Gastroesophageal sphincter (tissue), 4 donors: ENCODE measurements at regions not wholly inside any gene's neighbourhood (a gene's known extent, or its start where the extent isn't known, plus 50 kb on each side); places are given as distances from the start of the nearest gene placed in this dataset.
A peak's percentile ranks its signal among the peaks of the same experiment; 100 is the strongest.
"Not testable (repeated sequence)": the region's sequence is repeated elsewhere in the genome, so short reads cannot be mapped to it uniquely, and the experiment has no call there.

Experiments used
- ATAC-seq: fragments of 150-250 bp; one replicate; pipeline ENCODE4 v1.9.1; 2016; ENCODE audit warnings: mild to moderate bottlenecking, moderate library complexity
- H3K27ac ChIP-seq, 4 donors: fragments of 200-600 bp; sonication (generic) in 3 of 4; 1 replicate in 3 of 4; 2 replicates in 1 of 4; pipeline ENCODE4 v1.5.1; 2016 to 2019
- H3K27me3 ChIP-seq: fragments of 200-600 bp; sonication (generic); one replicate; pipeline ENCODE4 v1.5.1; 2019
- H3K36me3 ChIP-seq, 2 donors: fragments of 200-600 bp; sonication (generic); one replicate each; pipeline ENCODE4 v1.5.1; 2019; ENCODE audit warnings: control low read depth in 1 of 2
- H3K4me1 ChIP-seq, 3 donors: fragments of 200-600 bp; sonication (generic); 1 replicate in 2 of 3; 2 replicates in 1 of 3; pipeline ENCODE4 v1.5.1; 2016 to 2019; ENCODE audit warnings: control low read depth in 2 of 3
- H3K4me3 ChIP-seq, 2 donors: fragments of 200-600 bp; sonication (generic); one replicate each; pipeline ENCODE4 v1.5.1; 2019; ENCODE audit warnings: mild to moderate bottlenecking in 1 of 2, moderate library complexity in 1 of 2
- H3K9me3 ChIP-seq, 3 donors: fragments of 200-600 bp; sonication (generic); one replicate each; pipeline ENCODE4 v1.5.1; 2017 to 2019; ENCODE audit warnings: control low read depth in 2 of 3
- CTCF ChIP-seq, 4 experiments: fragments of 200-600 bp in 2 of 4; fragments of 450-650 bp in 2 of 4; sonication (generic) in 1 of 4; IDR thresholded peaks; one replicate each; pipeline ENCODE4 v1.5.1; 2017 to 2019; ENCODE audit warnings: antibody characterized with exemption in 4 of 4, mild to moderate bottlenecking in 2 of 4, moderate library complexity in 2 of 4
- EP300 ChIP-seq: sonication (generic); formaldehyde crosslinking; IDR thresholded peaks from one replicate; pipeline ENCODE4 v1.6.1; 2017; ENCODE audit warnings: antibody characterized with exemption, mild to moderate bottlenecking
- POLR2A ChIP-seq, 2 donors: fragments of 450-650 bp; IDR thresholded peaks; one replicate each; pipeline ENCODE4 v1.6.1; 2017; ENCODE audit warnings: antibody characterized with exemption in 2 of 2, mild to moderate bottlenecking in 2 of 2, moderate library complexity in 1 of 2
- POLR2AphosphoS5 ChIP-seq: sonication (generic); formaldehyde crosslinking; IDR thresholded peaks from one replicate; pipeline ENCODE4 v1.6.1; 2017; ENCODE audit warnings: antibody characterized with exemption
- WGBS, 2 donors: methylation state at CpG; one replicate each; pipeline ENCODE4 v1.1.5; 2018; ENCODE audit warnings: low coverage in 1 of 2; 5-methylcytosine and 5-hydroxymethylcytosine counted together

GRCh38 chr12:119931402-119931801 is 54.3 kb upstream of the CIT start:
- H3K27ac ChIP-seq: no peak overlapping the region
- no peaks in the 10 kb centered on the region for H3K9me3 ChIP-seq
- H3K4me1 ChIP-seq: no peaks in the 10 kb centered on the region
- H3K4me3 ChIP-seq: no peak overlapping the region
- 65 to 68% methylated on average over 5 to 7 of the region's 7 CpGs for WGBS, 2 donors
- H3K36me3 ChIP-seq: no peaks in the 10 kb centered on the region
- H3K27me3 ChIP-seq: peaks cover 11% of the 10 kb centered on the region
- no peak for ATAC-seq
- TF ChIP-seq POLR2A (IDR thresholded peaks at IDR 0.05): no peak
- no peak for TF ChIP-seq CTCF (IDR thresholded peaks at IDR 0.05)
- TF ChIP-seq EP300: no peak
- no peak for TF ChIP-seq POLR2AphosphoS5

GRCh38 chr12:119932921-119933320 is 55.8 kb upstream of the CIT start:
- no peaks in the 10 kb centered on the region for H3K36me3 ChIP-seq
- no peaks in the 10 kb centered on the region for H3K9me3 ChIP-seq
- TF ChIP-seq POLR2A (IDR thresholded peaks at IDR 0.05) (no peak), CTCF (IDR thresholded peaks at IDR 0.05) (no peak), EP300 (no peak), POLR2AphosphoS5 (no peak)
- no peak for ATAC-seq
- peaks cover 10% of the 10 kb centered on the region for H3K27me3 ChIP-seq
- no peak overlapping the region for H3K27ac ChIP-seq
- no peak overlapping the region for H3K4me3 ChIP-seq
- no peaks in the 10 kb centered on the region for H3K4me1 ChIP-seq
- WGBS, 2 donors: 34 to 46% methylated on average over 3 of the region's 3 CpGs

- not testable (repeated sequence) for H3K4me1 ChIP-seq, H3K36me3 ChIP-seq, H3K4me3 ChIP-seq, H3K9me3 ChIP-seq, ATAC-seq, H3K27ac ChIP-seq
- 38 to 59% methylated on average over 5 to 10 of the region's 10 CpGs for WGBS, 2 donors
- H3K27me3 ChIP-seq: peaks cover 26% of the 10 kb centered on the region
These were observed 54.3 kb upstream of the BICDL1 start for GRCh38 chr12:119934780-119935179.

GRCh38 chr12:119936705-119937311 is 52.2 kb upstream of the BICDL1 start:
- H3K9me3 ChIP-seq: no peaks in the 10 kb centered on the region
- TF ChIP-seq EP300 (no peak), POLR2A (IDR thresholded peaks at IDR 0.05) (no peak), POLR2AphosphoS5 (no peak), CTCF (IDR thresholded peaks at IDR 0.05) (no peak)
- H3K4me1 ChIP-seq: no peaks in the 10 kb centered on the region
- peaks cover 24% of the 10 kb centered on the region for H3K27me3 ChIP-seq
- H3K4me3 ChIP-seq: no peak overlapping the region
- 83% methylated on average over 1 of the region's 1 CpG; no CpG with 5 or more reads in 1 of the 2 donors for WGBS, 2 donors
- no peak overlapping the region for H3K27ac ChIP-seq
- H3K36me3 ChIP-seq: no peaks in the 10 kb centered on the region
- no peak for ATAC-seq

GRCh38 chr12:119938049-119938667 is 50.9 kb upstream of the BICDL1 start:
- ATAC-seq: no peak
- TF ChIP-seq POLR2AphosphoS5 (no peak), EP300 (no peak), CTCF (IDR thresholded peaks at IDR 0.05) (peak; percentile 55 to 81 (median 72)), POLR2A (IDR thresholded peaks at IDR 0.05) (no peak)
- Histone ChIP-seq H3K27me3 (peaks cover 28% of the 10 kb centered on the region), H3K4me3 (no peak overlapping the region), H3K4me1 (no peaks in the 10 kb centered on the region), H3K27ac (no peak overlapping the region), H3K36me3 (no peaks in the 10 kb centered on the region), H3K9me3 (no peaks in the 10 kb centered on the region)
- 29 to 33% methylated on average over 7 to 9 of the region's 9 CpGs for WGBS, 2 donors
